Heart right ventricle (tissue), 16 donors: ENCODE measurements at regions not wholly inside any gene's neighbourhood (a gene's known extent, or its start where the extent isn't known, plus 50 kb on each side); places are given as distances from the start of the nearest gene placed in this dataset.
A peak's percentile ranks its signal among the peaks of the same experiment; 100 is the strongest.

Experiments
- ATAC-seq, 8 donors: fragments of 200-7000 bp; cut with Tn5 transposase; one replicate each; pipeline ENCODE4 v1.9.1; 2020; ENCODE audit warnings: mild to moderate bottlenecking in 8 of 8, moderate library complexity in 8 of 8, moderate number of reproducible peaks in 1 of 8
- DNase-seq, 2 donors: peaks; one replicate each; pipeline ENCODE4 v3.0.0-alpha.2; 2020
- H3K27ac ChIP-seq, 10 donors: fragments of 200-600 bp; sonication (generic) in 2 of 10; one replicate each; pipeline versions ENCODE4 v1.5.0 to v1.8.0; 2020 to 2022; ENCODE audit warnings: mild to moderate bottlenecking in 3 of 10
- H3K27me3 ChIP-seq, 7 donors: fragments of 200-600 bp; one replicate each; pipeline ENCODE4 v1.8.0; 2021 to 2022; ENCODE audit warnings: mild to moderate bottlenecking in 2 of 7
- H3K36me3 ChIP-seq, 9 donors: fragments of 200-600 bp; sonication (generic) in 1 of 9; one replicate each; pipeline versions ENCODE4 v1.5.0 to v1.8.0; 2020 to 2022; ENCODE audit warnings: mild to moderate bottlenecking in 2 of 9
- H3K4me1 ChIP-seq, 9 donors: fragments of 200-600 bp; sonication (generic) in 1 of 9; one replicate each; pipeline versions ENCODE4 v1.5.0 to v1.8.0; 2020 to 2022; ENCODE audit warnings: mild to moderate bottlenecking in 4 of 9
- H3K4me3 ChIP-seq, 10 donors: fragments of 200-600 bp; sonication (generic) in 2 of 10; one replicate each; pipeline versions ENCODE4 v1.5.0 to v1.8.0; 2020 to 2022; ENCODE audit warnings: mild to moderate bottlenecking in 7 of 10, moderate library complexity in 2 of 10
- H3K9me3 ChIP-seq, 11 donors: fragments of 200-600 bp in 10 of 11; sonication (generic) in 2 of 11; one replicate each; pipeline versions ENCODE4 v1.5.0 to v1.8.0; 2013 to 2022; ENCODE audit warnings: mild to moderate bottlenecking in 2 of 11, control low read depth in 1 of 11, moderate library complexity in 1 of 11
- CTCF ChIP-seq, 9 donors: fragments of 200-600 bp; sonication (generic) in 2 of 9; IDR thresholded peaks; one replicate each; pipeline versions ENCODE4 v1.5.0 to v1.8.0; 2021 to 2022; ENCODE audit warnings: antibody characterized with exemption in 9 of 9, mild to moderate bottlenecking in 5 of 9, moderate library complexity in 1 of 9
- WGBS, 2 donors: extraction: QIAGEN DNeasy Blood & Tissue Kit; methylation state at CpG; one replicate each; pipeline ENCODE4 v1.1.7; 2013; ENCODE audit warnings: inconsistent platforms in 1 of 2; 5-methylcytosine and 5-hydroxymethylcytosine counted together
- intact Hi-C, 10 donors: fragments of 100-400 bp; cut with DNase I; formaldehyde crosslinking; loops; one replicate each; pipeline versions ENCODE4 v1.11.1 to v1.14.2; 2022
- donor health status: Arrhythmogenic right ventricular cardiomyopathy.
- donor health status: ischemic (EF 13 %, LVEDD 7.1; RV severe dilation, severe dysfunction).
- donor health status: healthy with polysubstance abuse.
- donor health status: DM: no; HTN: yes; CAD: no.
- donor health status: DM: no; HTN: no; CAD: no.
- donor health status: ischemic (EF 25% LVEDD 6.9; RV normal size, moderate dysfunction).
- donor health status: ischemic (EF 25% LVEDD 5.7; RV mildly dilated, moderate dysfunction).
- donor health status: healthy.
- donor health status: DM: yes; HTN: yes; CAD: no.
- donor health status: Ischemic cardiomyopathy.
- donor health status: ischemic (EF 35%, LVEDD 5.7; RV mildly dilated, moderate dysfunction).
- donor health status: nonischemic (EF 11% LVEDD 7.7; RV severe dilation, severe dysfunction).
- donor health status: DM: yes; HTN: yes; CAD: no.
- donor health status: PGD.
- donor health status: ischemic (EF 29% LVEDD 5.4; RV normal size, mild dysfunction).
- donor health status: nonischemic (EF 23%, LVEDD 6.1; RV moderate dilation, normal function).

GRCh38 chr6:165191461-165191860 is 117.9 kb downstream of the C6orf118 start:
- DNase-seq (no peak), ATAC-seq (no peak)
- 77 to 82% methylated on average over 2 of the region's 2 CpGs for WGBS, 2 donors
- intact Hi-C loops: no loop called here
- Histone ChIP-seq H3K4me1 (no peaks in the 10 kb centered on the region), H3K27me3 (no peaks in the 10 kb centered on the region), H3K36me3 (no peaks in the 10 kb centered on the region), H3K27ac (no peak overlapping the region), H3K9me3 (peaks cover 0 to 52% (median 9%) of the 10 kb centered on the region in 11 donors), H3K4me3 (no peak overlapping the region)
- no peak for TF ChIP-seq CTCF (IDR thresholded peaks at IDR 0.05)

- ATAC-seq: no peak
- TF ChIP-seq CTCF (IDR thresholded peaks at IDR 0.05): no peak
- Histone ChIP-seq H3K27me3 (no peaks in the 10 kb centered on the region), H3K4me3 (no peak overlapping the region), H3K9me3 (peaks cover 0 to 22% (median 0%) of the 10 kb centered on the region in 11 donors), H3K27ac (no peak overlapping the region), H3K4me1 (no peaks in the 10 kb centered on the region), H3K36me3 (no peaks in the 10 kb centered on the region)
- WGBS, 2 donors: 73 to 80% methylated on average over 10 of the region's 10 CpGs
- intact Hi-C loops: no loop called here
- no peak for DNase-seq
Measured at GRCh38 chr6:165186441-165187205, 122.8 kb downstream of the C6orf118 start.

GRCh38 chr6:165186041-165186440 is 123.4 kb downstream of the C6orf118 start:
- no peak for ATAC-seq
- 81 to 91% methylated on average over 7 of the region's 7 CpGs for WGBS, 2 donors
- Histone ChIP-seq H3K4me3 (no peak overlapping the region), H3K4me1 (no peaks in the 10 kb centered on the region), H3K36me3 (no peaks in the 10 kb centered on the region), H3K27me3 (no peaks in the 10 kb centered on the region), H3K9me3 (peaks cover 0 to 16% (median 0%) of the 10 kb centered on the region in 11 donors), H3K27ac (no peak overlapping the region)
- no peak for DNase-seq
- no peak for TF ChIP-seq CTCF (IDR thresholded peaks at IDR 0.05)
- intact Hi-C loops: no loop called here

GRCh38 chr6:165184192-165184979 is 125.0 kb downstream of the C6orf118 start:
- intact Hi-C loops: no loop called here
- 57 to 66% methylated on average over 11 of the region's 11 CpGs for WGBS, 2 donors
- no peak overlapping the region for H3K27ac ChIP-seq

More at GRCh38 chr6:165184192-165184979, 125.0 kb downstream of the C6orf118 start:
- TF ChIP-seq CTCF (IDR thresholded peaks at IDR 0.05): no peak
- Histone ChIP-seq H3K4me3 (no peak overlapping the region), H3K27me3 (no peaks in the 10 kb centered on the region), H3K4me1 (no peaks in the 10 kb centered on the region), H3K9me3 (peaks cover 0 to 5% (median 0%) of the 10 kb centered on the region in 11 donors), H3K36me3 (no peaks in the 10 kb centered on the region)
- ATAC-seq (peak; percentile 51 to 93 (median 71)), DNase-seq (peak in 1 of 2 donors; percentile 20)
